Osteoblast (primary cell): ENCODE measurements at regions not wholly inside any gene's neighbourhood (a gene's known extent, or its start where the extent isn't known, plus 50 kb on each side); places are given as distances from the start of the nearest gene placed in this dataset.

ENCODE experiments used
- DNase-seq: peaks from one replicate; pipeline ENCODE4 v3.0.0; 2011; ENCODE audit warnings: low spot score, mixed read lengths; ENCODE audit not compliant: insufficient read length; ENCODE audit errors: missing footprints
- H2AFZ ChIP-seq: 2 replicates; pipeline ENCODE4 v1.6.0; 2011; ENCODE audit warnings: mild to moderate bottlenecking, low read length
- H3K27ac ChIP-seq: 2 replicates; pipeline ENCODE4 v1.5.1; 2011; ENCODE audit warnings: mild to moderate bottlenecking, low read depth, low read length, moderate library complexity
- H3K27me3 ChIP-seq: 2 replicates; pipeline ENCODE4 v1.6.0; 2012; ENCODE audit warnings: mild to moderate bottlenecking, control low read depth, inconsistent platforms, low read length, moderate library complexity; ENCODE audit not compliant: insufficient read depth
- H3K36me3 ChIP-seq: 2 replicates; pipeline ENCODE4 v1.5.1; 2011; ENCODE audit warnings: mild to moderate bottlenecking, low read length, control low read depth, moderate library complexity; ENCODE audit not compliant: insufficient read depth
- H3K4me1 ChIP-seq: 2 replicates; pipeline ENCODE4 v1.5.1; 2011; ENCODE audit warnings: mild to moderate bottlenecking, low read length, control low read depth, moderate library complexity; ENCODE audit not compliant: insufficient read depth
- H3K4me2 ChIP-seq: 2 replicates; pipeline ENCODE4 v1.6.0; 2011; ENCODE audit warnings: mild to moderate bottlenecking, low read length; ENCODE audit not compliant: insufficient read depth
- H3K4me3 ChIP-seq: fragments of 200-600 bp; sonication (generic); 3 replicates; pipeline ENCODE4 v1.5.1; 2012; ENCODE audit warnings: mild to moderate bottlenecking, low read length, inconsistent platforms; ENCODE audit not compliant: insufficient read depth
- H3K79me2 ChIP-seq: 2 replicates; pipeline ENCODE4 v1.6.0; 2012; ENCODE audit warnings: mild to moderate bottlenecking, low read length, control low read depth, inconsistent platforms; ENCODE audit not compliant: insufficient read depth
- H3K9me3 ChIP-seq: 2 replicates; pipeline ENCODE4 v1.5.1; 2011; ENCODE audit warnings: low read depth, low read length, control low read depth
- H4K20me1 ChIP-seq: 2 replicates; pipeline ENCODE4 v1.6.0; 2012; ENCODE audit warnings: mild to moderate bottlenecking, low read length, control low read depth; ENCODE audit not compliant: insufficient read depth
- CTCF ChIP-seq: IDR thresholded peaks from 2 replicates; pipeline ENCODE4 v1.5.1; 2011; ENCODE audit warnings: mild to moderate bottlenecking, low read depth, low read length, moderate library complexity; ENCODE audit errors: extremely low read depth

- peak; percentile 99 for DNase-seq
- H3K4me2 ChIP-seq: peak overlapping the region; percentile 58
- H2AFZ ChIP-seq: no peak overlapping the region
- peaks cover 29% of the 10 kb centered on the region for H4K20me1 ChIP-seq
- H3K27me3 ChIP-seq: no peaks in the 10 kb centered on the region
- no peak overlapping the region for H3K4me3 ChIP-seq
- peak overlapping the region; percentile 86 for H3K27ac ChIP-seq
- no peaks in the 10 kb centered on the region for H3K9me3 ChIP-seq
- peaks cover 71% of the 10 kb centered on the region for H3K4me1 ChIP-seq
- TF ChIP-seq CTCF: no peak
- H3K79me2 ChIP-seq: peaks cover 32% of the 10 kb centered on the region
- H3K36me3 ChIP-seq: peaks cover 15% of the 10 kb centered on the region
Observed at GRCh38 chr12:124390442-124391097, 95.7 kb downstream of the RFLNA start.

DNA sequence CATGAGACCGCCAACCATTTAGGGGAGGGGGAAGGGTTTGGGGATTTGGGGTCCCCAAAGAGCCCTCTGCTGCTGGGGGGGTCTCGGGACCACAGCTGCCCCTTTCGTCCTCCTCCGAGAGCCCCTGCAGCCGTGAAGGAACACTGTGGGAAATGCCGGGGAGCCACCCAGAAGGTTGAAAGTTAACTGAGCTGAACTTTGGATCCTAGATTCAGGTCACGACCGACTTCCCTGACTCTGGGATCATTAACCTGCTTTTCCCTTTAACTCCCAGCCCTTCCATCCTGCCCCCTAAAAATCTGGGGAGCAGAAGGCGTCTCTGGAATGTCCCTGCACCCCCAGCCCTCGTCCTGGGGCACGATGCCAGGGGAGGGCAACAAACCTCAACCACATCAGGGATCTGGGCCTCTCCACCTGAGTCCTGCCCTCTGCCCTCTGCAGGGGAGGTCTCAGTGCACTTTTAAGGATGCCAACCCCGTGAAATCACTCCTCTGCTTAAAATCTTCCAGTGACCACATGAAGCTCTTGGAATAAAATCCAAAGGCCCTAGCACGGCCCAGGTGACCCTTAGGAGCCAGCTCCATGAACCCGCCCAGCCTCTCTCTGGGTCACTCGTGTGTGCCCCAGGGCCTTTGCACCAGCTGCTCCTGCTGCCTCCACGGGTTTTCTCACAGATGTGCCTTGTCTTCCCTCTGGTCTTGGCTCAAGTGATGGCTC, 95.0 kb downstream of the RFLNA start:
- no peak for TF ChIP-seq CTCF
- peaks cover 32% of the 10 kb centered on the region for H4K20me1 ChIP-seq
- peaks cover 14% of the 10 kb centered on the region for H3K36me3 ChIP-seq
- no peak overlapping the region for H2AFZ ChIP-seq
- DNase-seq: peak; percentile 92
- peak overlapping the region; percentile 92 for H3K4me3 ChIP-seq
- no peaks in the 10 kb centered on the region for H3K9me3 ChIP-seq
- peak overlapping the region; percentile 93 for H3K4me2 ChIP-seq
- H3K27me3 ChIP-seq: no peaks in the 10 kb centered on the region
- peak overlapping the region; percentile 86 for H3K27ac ChIP-seq
- peaks cover 78% of the 10 kb centered on the region for H3K4me1 ChIP-seq
- peaks cover 39% of the 10 kb centered on the region for H3K79me2 ChIP-seq

DNA sequence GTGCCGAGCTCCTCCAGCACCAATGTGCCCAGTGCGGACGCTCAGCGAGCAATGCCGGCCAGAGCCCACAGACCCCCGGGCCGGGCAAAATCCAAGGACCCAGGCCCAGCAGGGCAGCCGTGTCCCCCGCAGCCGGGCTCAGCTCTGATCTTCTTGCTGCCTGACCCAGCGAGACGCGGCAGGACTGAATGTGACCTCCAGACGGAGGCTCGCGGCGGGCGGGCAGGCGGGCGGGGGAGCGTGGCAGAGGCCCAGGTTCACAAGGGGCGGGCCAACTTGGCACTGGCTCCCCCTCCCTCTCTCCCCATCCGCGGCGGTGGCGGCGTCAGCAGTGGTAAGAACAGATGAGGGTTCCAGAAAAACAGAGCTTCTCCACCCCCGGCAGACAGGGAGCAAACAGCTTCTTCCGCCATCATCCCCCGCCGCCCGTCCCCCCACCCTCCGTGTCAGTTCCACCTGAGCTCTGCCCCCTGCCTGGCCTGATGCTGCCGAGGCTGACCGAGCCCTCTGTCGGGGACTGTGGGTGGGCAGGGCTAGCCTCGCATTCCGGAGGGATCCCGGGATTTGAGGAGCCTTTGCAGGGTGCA, 94.3 kb downstream of the RFLNA start:
- H4K20me1 ChIP-seq: peaks cover 35% of the 10 kb centered on the region
- peak overlapping the region; percentile 86 for H3K27ac ChIP-seq
- peaks cover 84% of the 10 kb centered on the region for H3K4me1 ChIP-seq
- H3K36me3 ChIP-seq: peaks cover 14% of the 10 kb centered on the region
- H3K27me3 ChIP-seq: no peaks in the 10 kb centered on the region
- peaks cover 45% of the 10 kb centered on the region for H3K79me2 ChIP-seq
- H3K4me2 ChIP-seq: peak overlapping the region; percentile 93
- peak overlapping the region; percentile 29 for H2AFZ ChIP-seq
- peak overlapping the region; percentile 92 for H3K4me3 ChIP-seq
- DNase-seq: peak; percentile 98
- H3K9me3 ChIP-seq: no peaks in the 10 kb centered on the region
- TF ChIP-seq CTCF: no peak

DNA sequence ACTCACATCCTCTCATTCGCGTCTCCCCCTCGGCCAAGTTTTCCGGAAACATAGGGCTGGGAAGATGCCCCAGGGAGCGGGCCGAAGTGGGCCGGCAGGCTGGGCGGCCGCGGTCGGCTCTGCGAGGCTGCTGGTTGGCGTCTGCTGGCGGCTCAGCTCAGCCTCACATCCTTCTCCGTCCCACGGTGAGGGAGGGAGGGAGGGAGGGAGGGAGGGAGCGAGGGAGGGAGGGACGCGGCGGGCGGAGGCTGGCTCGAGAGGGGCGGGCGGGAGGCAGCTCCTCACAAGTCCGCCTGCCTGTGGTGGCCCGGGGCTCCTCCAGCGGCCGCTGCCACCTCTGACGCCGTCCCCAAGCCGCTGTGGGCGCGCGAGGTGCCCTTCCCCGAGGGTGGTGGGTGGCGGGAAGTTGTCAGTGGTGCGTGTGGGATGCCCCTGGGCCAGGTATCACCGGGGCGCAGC, 93.8 kb downstream of the RFLNA start:
- H3K27me3 ChIP-seq: no peaks in the 10 kb centered on the region
- H3K4me1 ChIP-seq: peaks cover 83% of the 10 kb centered on the region
- peak; percentile 98 for DNase-seq
- H3K36me3 ChIP-seq: peaks cover 14% of the 10 kb centered on the region
- peak overlapping the region; percentile 96 for H3K4me2 ChIP-seq
- H3K9me3 ChIP-seq: no peaks in the 10 kb centered on the region
- H3K79me2 ChIP-seq: peaks cover 50% of the 10 kb centered on the region
- peak overlapping the region; percentile 94 for H3K27ac ChIP-seq
- peaks cover 36% of the 10 kb centered on the region for H4K20me1 ChIP-seq
- peak overlapping the region; percentile 92 for H3K4me3 ChIP-seq
- peak overlapping the region; percentile 29 for H2AFZ ChIP-seq
- TF ChIP-seq CTCF: no peak
